ENCODE measurements at regions not wholly inside any gene's neighbourhood (a gene's known extent, or its start where the extent isn't known, plus 50 kb on each side); places are given as distances from the start of the nearest gene placed in this dataset.

DNA sequence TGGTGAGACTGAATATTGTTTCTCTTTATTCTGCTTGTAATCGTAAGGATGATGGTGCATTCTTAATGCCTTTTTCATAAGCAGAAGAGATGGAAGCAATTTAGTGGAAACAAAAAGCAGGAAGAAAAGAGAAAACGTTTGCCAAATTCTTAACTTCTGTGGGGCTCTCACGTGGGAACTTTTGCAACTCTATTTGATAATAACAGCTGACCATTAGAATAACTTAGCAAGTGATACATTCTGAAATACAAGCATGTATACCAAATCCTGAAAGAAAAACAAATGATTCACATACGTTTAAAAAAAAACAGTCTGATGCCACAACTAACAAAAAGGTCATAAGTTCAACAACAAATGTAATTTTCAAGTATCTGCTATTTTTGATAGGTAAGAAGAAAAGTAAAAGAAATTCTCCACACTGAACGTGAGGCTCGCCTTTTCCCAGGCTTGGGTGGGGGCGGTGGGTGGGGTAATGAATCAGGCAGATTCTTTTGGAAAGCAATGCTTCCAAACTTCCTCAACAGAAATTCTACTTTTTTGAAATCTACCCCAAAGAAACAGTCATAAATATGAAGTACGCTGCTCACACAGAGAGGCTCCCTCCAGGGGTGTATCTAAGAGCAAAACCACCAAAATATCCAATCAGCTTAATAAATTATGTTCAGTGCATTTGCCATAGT, 446.2 kb upstream of the MGMT start:
- peaks cover 0 to 16% (median 0%) of the 10 kb centered on the region in 9 donors for H3K27me3 ChIP-seq
- no peaks in the 10 kb centered on the region for H3K36me3 ChIP-seq
- 54 to 75% (median 68%) methylated on average over 8 of the region's 8 CpGs for WGBS, 4 donors
- intact Hi-C loops (cut with DNase I), result loop anchor here in 2 of 10 donors (5.0 to 10.0 kb wide), 3 partner anchors 93 to 942 kb away; partner anchors contain the start of gene EBF3 (in 1 of the 2)
- H3K9me3 ChIP-seq, result no peaks in the 10 kb centered on the region
- peak overlapping the region in 9 of 12 donors; percentile 35 to 70 (median 53) for H3K27ac ChIP-seq
- DNase-seq, result no peak
- TF ChIP-seq, protein P1, sequence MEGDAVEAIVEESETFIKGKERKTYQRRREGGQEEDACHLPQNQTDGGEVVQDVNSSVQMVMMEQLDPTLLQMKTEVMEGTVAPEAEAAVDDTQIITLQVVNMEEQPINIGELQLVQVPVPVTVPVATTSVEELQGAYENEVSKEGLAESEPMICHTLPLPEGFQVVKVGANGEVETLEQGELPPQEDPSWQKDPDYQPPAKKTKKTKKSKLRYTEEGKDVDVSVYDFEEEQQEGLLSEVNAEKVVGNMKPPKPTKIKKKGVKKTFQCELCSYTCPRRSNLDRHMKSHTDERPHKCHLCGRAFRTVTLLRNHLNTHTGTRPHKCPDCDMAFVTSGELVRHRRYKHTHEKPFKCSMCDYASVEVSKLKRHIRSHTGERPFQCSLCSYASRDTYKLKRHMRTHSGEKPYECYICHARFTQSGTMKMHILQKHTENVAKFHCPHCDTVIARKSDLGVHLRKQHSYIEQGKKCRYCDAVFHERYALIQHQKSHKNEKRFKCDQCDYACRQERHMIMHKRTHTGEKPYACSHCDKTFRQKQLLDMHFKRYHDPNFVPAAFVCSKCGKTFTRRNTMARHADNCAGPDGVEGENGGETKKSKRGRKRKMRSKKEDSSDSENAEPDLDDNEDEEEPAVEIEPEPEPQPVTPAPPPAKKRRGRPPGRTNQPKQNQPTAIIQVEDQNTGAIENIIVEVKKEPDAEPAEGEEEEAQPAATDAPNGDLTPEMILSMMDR (IDR thresholded peaks at IDR 0.05), result no peak
- no peak for TF ChIP-seq POLR2A (IDR thresholded peaks at IDR 0.05)
- H3K4me3 ChIP-seq, result no peak overlapping the region
- H3K4me1 ChIP-seq, result peaks cover 0 to 31% (median 1%) of the 10 kb centered on the region in 12 donors
- peak in 1 of 4 donors; percentile 17 for ATAC-seq

DNA sequence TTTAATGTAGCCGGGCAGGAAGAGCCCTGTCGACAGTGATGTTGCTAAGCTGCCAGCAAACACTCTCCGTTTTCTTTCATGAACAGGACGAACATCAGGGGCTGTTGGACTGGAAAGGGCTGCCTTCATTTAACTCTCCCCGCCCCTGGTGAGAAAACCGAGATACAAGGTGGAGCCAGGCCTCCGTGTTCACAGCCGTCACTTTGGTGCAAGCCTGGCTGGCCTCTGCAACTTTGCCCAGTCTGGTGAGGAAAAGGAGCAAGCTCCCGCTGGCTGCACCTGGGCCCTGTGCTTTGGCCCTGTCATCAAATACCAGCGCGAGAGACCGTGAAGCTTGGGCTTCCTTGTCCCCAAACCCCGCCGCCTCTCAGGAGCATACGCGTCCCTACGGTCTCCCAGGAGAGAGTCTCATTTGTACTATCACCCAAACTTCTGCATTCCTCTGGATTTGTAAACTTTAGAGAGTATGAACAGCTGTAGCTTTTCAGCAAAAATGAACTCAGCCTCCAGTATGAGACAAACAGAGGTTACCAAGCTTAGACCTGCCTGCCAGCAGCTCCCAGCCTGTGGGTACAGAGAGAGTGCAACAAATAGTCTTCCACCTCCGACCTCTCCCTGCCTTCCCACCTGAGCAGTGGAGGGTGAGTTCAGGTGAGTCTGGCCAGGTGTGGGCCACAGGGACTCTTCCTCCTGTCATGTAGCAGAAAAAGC, 445.3 kb upstream of the MGMT start:
- TF ChIP-seq POLR2A (IDR thresholded peaks at IDR 0.05), result no peak
- TF ChIP-seq, protein P1 (IDR thresholded peaks at IDR 0.05), result no peak
- WGBS, 4 donors, result 34 to 49% (median 43%) methylated on average over 17 to 18 of the region's 18 CpGs
- ATAC-seq (peak in 3 of 4 donors; percentile 38 to 67 (median 63)), DNase-seq (peak in 1 of 5 donors; percentile 69)
- intact Hi-C loops (cut with DNase I), result loop anchor here in 2 of 10 donors (5.0 to 10.0 kb wide), 3 partner anchors 94 to 941 kb away; partner anchors contain the start of gene EBF3 (in 1 of the 2)
- H3K4me3 ChIP-seq, result no peak overlapping the region
- H3K36me3 ChIP-seq, result no peaks in the 10 kb centered on the region
- H3K27ac ChIP-seq, result peak overlapping the region in 11 of 12 donors; percentile 4 to 70 (median 43)
- H3K9me3 ChIP-seq, result no peaks in the 10 kb centered on the region
- peaks cover 0 to 31% (median 1%) of the 10 kb centered on the region in 12 donors for H3K4me1 ChIP-seq
- peaks cover 0 to 25% (median 0%) of the 10 kb centered on the region in 9 donors for H3K27me3 ChIP-seq

DNA sequence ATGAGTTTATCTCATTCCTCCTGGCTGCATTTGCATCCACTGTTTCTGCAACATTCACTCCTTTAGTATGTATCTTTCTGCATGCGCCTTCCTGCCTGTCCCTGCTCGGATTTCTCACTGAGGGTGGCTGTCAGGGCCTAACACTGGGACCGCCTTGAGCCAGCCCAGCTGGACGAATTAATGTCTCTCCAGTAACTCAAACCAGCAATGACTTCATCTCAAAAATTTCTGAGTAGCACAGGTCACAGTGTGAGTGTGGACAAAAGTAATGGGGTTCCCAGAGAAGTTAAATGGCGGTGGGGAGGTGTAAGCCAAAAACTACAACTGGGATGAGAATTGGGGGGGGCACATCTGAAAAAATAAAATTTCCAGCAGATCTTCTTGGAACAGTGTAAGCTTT, 444.0 kb upstream of the MGMT start:
- no peaks in the 10 kb centered on the region for H3K36me3 ChIP-seq
- peaks cover 0 to 28% (median 0%) of the 10 kb centered on the region in 9 donors for H3K27me3 ChIP-seq
- peaks cover 0 to 31% (median 1%) of the 10 kb centered on the region in 12 donors for H3K4me1 ChIP-seq
- TF ChIP-seq, protein P1 (IDR thresholded peaks at IDR 0.05), result no peak
- TF ChIP-seq POLR2A (IDR thresholded peaks at IDR 0.05), result no peak
- intact Hi-C loops (cut with DNase I), result loop anchor here in 2 of 10 donors (5.0 to 10.0 kb wide), 3 partner anchors 96 to 939 kb away; partner anchors contain the start of gene EBF3 (in 1 of the 2)
- ATAC-seq (peak; percentile 60 to 90 (median 84)), DNase-seq (peak; percentile 71 to 89 (median 75))
- H3K27ac ChIP-seq, result peak overlapping the region in 4 of 12 donors; percentile 4 to 67 (median 50)
- peak overlapping the region in 1 of 12 donors; percentile 29 for H3K4me3 ChIP-seq
- 67 to 72% (median 69%) methylated on average over 5 of the region's 5 CpGs for WGBS, 4 donors
- no peaks in the 10 kb centered on the region for H3K9me3 ChIP-seq

DNA sequence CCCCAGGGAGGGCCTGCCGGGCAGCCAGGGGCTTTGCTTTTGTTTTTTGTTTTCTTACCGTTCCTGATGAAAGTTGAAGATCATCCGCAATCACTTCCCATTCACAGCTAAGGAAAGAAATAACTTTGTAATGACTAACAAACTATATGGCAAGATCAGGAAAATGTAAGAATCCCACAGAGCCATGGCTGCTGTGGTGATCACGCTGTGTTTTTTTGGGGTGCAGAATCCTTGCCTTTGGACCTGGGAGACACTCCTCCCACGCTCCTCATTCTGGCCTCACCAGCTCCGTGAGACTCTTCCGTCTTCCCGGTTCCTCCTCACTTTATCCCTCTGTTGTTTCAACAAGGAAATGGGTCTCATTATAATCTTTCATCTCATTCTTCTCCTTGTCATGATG, 443.0 kb upstream of the MGMT start:
- no peak for DNase-seq
- WGBS, 4 donors, result 71 to 79% (median 75%) methylated on average over 8 of the region's 8 CpGs
- TF ChIP-seq POLR2A (IDR thresholded peaks at IDR 0.05), result no peak
- TF ChIP-seq, protein P1 (IDR thresholded peaks at IDR 0.05), result no peak
- Histone ChIP-seq H3K27me3 (peaks cover 0 to 37% (median 2%) of the 10 kb centered on the region in 9 donors), H3K4me3 (peak overlapping the region in 3 of 12 donors; percentile 27 to 37 (median 29)), H3K9me3 (no peaks in the 10 kb centered on the region), H3K36me3 (no peaks in the 10 kb centered on the region), H3K4me1 (peaks cover 0 to 31% (median 1%) of the 10 kb centered on the region in 12 donors), H3K27ac (peak overlapping the region in 7 of 12 donors; percentile 14 to 60 (median 45))
- no peak for ATAC-seq
- intact Hi-C loops (cut with DNase I), result loop anchor here in 2 of 10 donors (5.0 to 10.0 kb wide), 3 partner anchors 97 to 938 kb away; partner anchors contain the start of gene EBF3 (in 1 of the 2)
